Breast epithelium (tissue), 4 donors: ENCODE measurements at regions not wholly inside any gene's neighbourhood (a gene's known extent, or its start where the extent isn't known, plus 50 kb on each side); places are given as distances from the start of the nearest gene placed in this dataset.

ENCODE experiments used
- DNase-seq, 2 donors: peaks; one replicate each; pipeline ENCODE4 v3.0.0-alpha.2; 2019; ENCODE audit warnings: low spot score in 2 of 2
- H3K27ac ChIP-seq, 2 donors: fragments of 200-600 bp; sonication (generic) in 1 of 2; one replicate each; pipeline ENCODE4 v1.5.1; 2016 to 2019; ENCODE audit warnings: mild to moderate bottlenecking in 1 of 2
- H3K27me3 ChIP-seq, 2 donors: fragments of 200-600 bp; sonication (generic) in 1 of 2; one replicate each; pipeline versions ENCODE4 v1.5.1 to v1.6.0; 2017 to 2019; ENCODE audit warnings: control low read depth in 1 of 2, mild to moderate bottlenecking in 1 of 2
- H3K36me3 ChIP-seq: fragments of 200-600 bp; one replicate; pipeline ENCODE4 v1.5.1; 2019
- H3K4me1 ChIP-seq, 2 donors: fragments of 200-600 bp; sonication (generic); one replicate each; pipeline ENCODE4 v1.5.1; 2016 to 2019; ENCODE audit warnings: control low read depth in 1 of 2
- H3K4me3 ChIP-seq, 3 donors: fragments of 200-600 bp; sonication (generic); 1 replicate in 2 of 3; 2 replicates in 1 of 3; pipeline ENCODE4 v1.5.1; 2016 to 2019; ENCODE audit warnings: mild to moderate bottlenecking in 3 of 3, moderate library complexity in 2 of 3
- H3K9me3 ChIP-seq, 2 donors: fragments of 200-600 bp; sonication (generic) in 1 of 2; one replicate each; pipeline ENCODE4 v1.5.1; 2016 to 2019; ENCODE audit warnings: control low read depth in 1 of 2
- CTCF ChIP-seq, 3 donors: fragments of 450-650 bp; IDR thresholded peaks; one replicate each; pipeline ENCODE4 v1.5.1; 2016 to 2017; ENCODE audit warnings: antibody characterized with exemption in 3 of 3, mild to moderate bottlenecking in 3 of 3, moderate library complexity in 3 of 3
- POLR2A ChIP-seq: fragments of 450-650 bp; IDR thresholded peaks from one replicate; pipeline ENCODE4 v1.6.1; 2016; ENCODE audit warnings: antibody characterized with exemption, mild to moderate bottlenecking, moderate library complexity
- POLR2AphosphoS5 ChIP-seq, 3 donors: sonication (generic); formaldehyde crosslinking; IDR thresholded peaks; one replicate each; pipeline ENCODE4 v1.6.1; 2017; ENCODE audit warnings: antibody characterized with exemption in 3 of 3
- intact Hi-C: fragments of 100-400 bp; cut with DNase I; formaldehyde crosslinking; loops from one replicate; pipeline ENCODE4 v1.15.1; 2023; ENCODE audit warnings: low total_unique reads

DNA sequence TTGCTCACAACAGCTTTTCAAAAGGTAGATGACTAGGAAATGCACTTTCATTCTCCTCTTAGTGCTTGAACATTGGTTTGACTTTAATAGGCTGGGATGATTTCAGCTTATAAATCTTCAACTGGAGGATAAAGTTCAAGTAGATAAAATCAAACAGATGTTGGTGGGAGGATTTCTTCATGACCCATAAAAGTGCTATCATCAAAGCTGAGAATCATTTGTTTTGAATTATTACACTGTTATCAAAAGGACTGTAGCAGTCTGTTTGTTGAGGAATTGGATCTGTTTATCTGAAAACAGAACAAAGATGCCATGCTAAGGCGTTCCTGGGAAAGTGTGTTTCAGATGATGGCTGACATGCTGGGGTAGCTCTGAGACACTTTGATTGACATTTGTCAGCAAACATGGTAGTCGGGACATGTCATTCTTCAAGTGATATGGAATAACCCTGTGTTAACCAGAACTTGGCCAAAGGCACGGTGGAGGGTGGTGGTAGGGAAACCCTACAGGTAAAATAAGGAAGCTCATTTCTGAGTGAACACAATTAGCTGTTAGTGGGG, 304.0 kb upstream of the PITX2 start:
- peaks cover 0 to 3% of the 10 kb centered on the region in 2 donors for H3K27me3 ChIP-seq
- H3K9me3 ChIP-seq = no peaks in the 10 kb centered on the region
- H3K4me3 ChIP-seq = no peak overlapping the region
- H3K36me3 ChIP-seq = no peaks in the 10 kb centered on the region
- H3K27ac ChIP-seq = no peak overlapping the region
- no peak for TF ChIP-seq POLR2AphosphoS5 (IDR thresholded peaks at IDR 0.05)
- no peak for TF ChIP-seq POLR2A
- TF ChIP-seq CTCF (IDR thresholded peaks at IDR 0.05) = no peak
- intact Hi-C loops = no loop called here
- DNase-seq = no peak
- H3K4me1 ChIP-seq = no peaks in the 10 kb centered on the region

GRCh38 chr4:110933341-110933740, 310.5 kb upstream of the PITX2 start:
- no peak for DNase-seq
- Histone ChIP-seq H3K4me1 (no peaks in the 10 kb centered on the region), H3K36me3 (no peaks in the 10 kb centered on the region), H3K4me3 (no peak overlapping the region), H3K27ac (no peak overlapping the region), H3K27me3 (no peaks in the 10 kb centered on the region), H3K9me3 (no peaks in the 10 kb centered on the region)
- TF ChIP-seq CTCF (IDR thresholded peaks at IDR 0.05) (no peak), POLR2AphosphoS5 (IDR thresholded peaks at IDR 0.05) (no peak), POLR2A (no peak)
- intact Hi-C loops = no loop called here

DNA sequence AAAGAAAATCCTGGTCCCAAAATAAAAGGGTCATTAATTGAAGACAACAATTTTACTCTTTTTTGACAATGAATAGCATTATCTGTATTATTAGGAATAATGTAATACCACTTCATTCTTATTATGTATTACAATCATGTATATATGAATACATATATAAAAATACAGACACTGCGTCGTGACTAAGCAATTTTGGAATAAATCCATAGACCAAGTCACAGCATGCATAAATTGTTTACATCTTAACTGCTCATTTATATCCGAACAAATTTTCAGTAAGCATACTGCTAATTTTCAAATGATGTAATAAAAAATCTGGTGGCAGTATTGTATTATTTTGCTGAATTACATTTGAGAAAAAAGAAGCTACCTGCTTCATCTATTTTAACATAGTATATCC, 321.6 kb upstream of the PITX2 start:
- H3K27ac ChIP-seq = no peak overlapping the region
- H3K9me3 ChIP-seq = no peaks in the 10 kb centered on the region
- intact Hi-C loops = no loop called here
- no peak for TF ChIP-seq CTCF (IDR thresholded peaks at IDR 0.05)
- TF ChIP-seq POLR2A = no peak
- TF ChIP-seq POLR2AphosphoS5 (IDR thresholded peaks at IDR 0.05) = no peak
- H3K27me3 ChIP-seq = no peaks in the 10 kb centered on the region
- H3K4me1 ChIP-seq = no peaks in the 10 kb centered on the region
- H3K36me3 ChIP-seq = no peaks in the 10 kb centered on the region
- no peak for DNase-seq
- no peak overlapping the region for H3K4me3 ChIP-seq

- no peaks in the 10 kb centered on the region for H3K4me1 ChIP-seq
- no peak for DNase-seq
- no peak overlapping the region for H3K27ac ChIP-seq
- TF ChIP-seq POLR2A (no peak), CTCF (IDR thresholded peaks at IDR 0.05) (no peak), POLR2AphosphoS5 (IDR thresholded peaks at IDR 0.05) (no peak)
- H3K9me3 ChIP-seq = no peaks in the 10 kb centered on the region
- H3K27me3 ChIP-seq = no peaks in the 10 kb centered on the region
- no peak overlapping the region for H3K4me3 ChIP-seq
- no peaks in the 10 kb centered on the region for H3K36me3 ChIP-seq
- intact Hi-C loops = no loop called here
Observed at GRCh38 chr4:110945600-110945999, 322.7 kb upstream of the PITX2 start.

GRCh38 chr4:110949542-110949941, 326.7 kb upstream of the PITX2 start:
- intact Hi-C loops = no loop called here
- TF ChIP-seq CTCF (IDR thresholded peaks at IDR 0.05) (no peak), POLR2A (no peak), POLR2AphosphoS5 (IDR thresholded peaks at IDR 0.05) (no peak)
- no peaks in the 10 kb centered on the region for H3K9me3 ChIP-seq
- H3K4me3 ChIP-seq = no peak overlapping the region
- H3K36me3 ChIP-seq = no peaks in the 10 kb centered on the region
- DNase-seq = no peak
- no peaks in the 10 kb centered on the region for H3K27me3 ChIP-seq
- no peaks in the 10 kb centered on the region for H3K4me1 ChIP-seq
- H3K27ac ChIP-seq = no peak overlapping the region
